Neural progenitor cell (in vitro differentiated cells): ENCODE measurements at regions not wholly inside any gene's neighbourhood (a gene's known extent, or its start where the extent isn't known, plus 50 kb on each side); places are given as distances from the start of the nearest gene placed in this dataset.

Experiments
- EZH2 ChIP-seq: fragments of 200-600 bp; sonication (generic); IDR thresholded peaks from 2 replicates; pipeline ENCODE4 v1.6.1; 2017; ENCODE audit warnings: antibody characterized with exemption, mild to moderate bottlenecking, moderate library complexity
- EZH2phosphoT487 ChIP-seq: fragments of 200-600 bp; sonication (generic); IDR thresholded peaks from 2 replicates; pipeline ENCODE4 v1.6.1; 2017; ENCODE audit warnings: antibody characterized with exemption
- TF ChIP-seq, protein P1 (sequence below): fragments of 200-600 bp; sonication (generic); IDR thresholded peaks from 2 replicates; pipeline ENCODE4 v1.5.1; 2017; ENCODE audit warnings: antibody characterized with exemption, mild to moderate bottlenecking

- TF ChIP-seq, protein P1, sequence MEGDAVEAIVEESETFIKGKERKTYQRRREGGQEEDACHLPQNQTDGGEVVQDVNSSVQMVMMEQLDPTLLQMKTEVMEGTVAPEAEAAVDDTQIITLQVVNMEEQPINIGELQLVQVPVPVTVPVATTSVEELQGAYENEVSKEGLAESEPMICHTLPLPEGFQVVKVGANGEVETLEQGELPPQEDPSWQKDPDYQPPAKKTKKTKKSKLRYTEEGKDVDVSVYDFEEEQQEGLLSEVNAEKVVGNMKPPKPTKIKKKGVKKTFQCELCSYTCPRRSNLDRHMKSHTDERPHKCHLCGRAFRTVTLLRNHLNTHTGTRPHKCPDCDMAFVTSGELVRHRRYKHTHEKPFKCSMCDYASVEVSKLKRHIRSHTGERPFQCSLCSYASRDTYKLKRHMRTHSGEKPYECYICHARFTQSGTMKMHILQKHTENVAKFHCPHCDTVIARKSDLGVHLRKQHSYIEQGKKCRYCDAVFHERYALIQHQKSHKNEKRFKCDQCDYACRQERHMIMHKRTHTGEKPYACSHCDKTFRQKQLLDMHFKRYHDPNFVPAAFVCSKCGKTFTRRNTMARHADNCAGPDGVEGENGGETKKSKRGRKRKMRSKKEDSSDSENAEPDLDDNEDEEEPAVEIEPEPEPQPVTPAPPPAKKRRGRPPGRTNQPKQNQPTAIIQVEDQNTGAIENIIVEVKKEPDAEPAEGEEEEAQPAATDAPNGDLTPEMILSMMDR, result no peak
- TF ChIP-seq EZH2, result no peak
- TF ChIP-seq EZH2phosphoT487, result no peak
These were observed 125.1 kb downstream of the GAS1 start for GRCh38 chr9:86822006-86822801.
